HG03060 (cell line): ENCODE measurements at regions not wholly inside any gene's neighbourhood (a gene's known extent, or its start where the extent isn't known, plus 50 kb on each side); places are given as distances from the start of the nearest gene placed in this dataset.
"Not testable (repeated sequence)": the region's sequence is repeated elsewhere in the genome, so short reads cannot be mapped to it uniquely, and the experiment has no call there.

Source experiments
- ATAC-seq: cut with Tn5 transposase; IDR thresholded peaks from one replicate; pipeline ENCODE4 v1.9.1; 2021; ENCODE audit warnings: low read depth, moderate number of reproducible peaks; ENCODE audit not compliant: unreplicated experiment

DNA sequence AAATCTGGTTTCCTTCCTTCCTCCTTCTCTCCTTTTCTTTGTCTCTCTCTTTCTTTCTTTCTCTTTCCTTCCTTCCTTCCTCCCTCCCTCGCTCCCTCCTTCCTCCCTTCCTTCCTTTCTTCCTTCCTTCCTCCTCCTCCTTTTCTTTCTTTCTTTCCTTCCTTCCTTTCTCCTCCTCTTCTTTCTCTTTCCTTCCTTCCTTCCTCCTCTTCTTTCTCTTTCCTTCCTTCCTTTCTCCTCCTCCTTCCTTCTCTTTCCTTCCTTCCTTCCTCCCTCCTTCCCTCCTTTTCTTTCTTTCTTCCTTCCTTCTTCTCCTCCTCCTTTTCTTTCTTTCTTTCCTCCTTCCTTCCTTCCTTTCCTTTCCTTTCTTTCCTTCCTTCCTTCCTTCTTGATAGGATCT lies 61.2 kb downstream of the VIP start:
- ATAC-seq: no peak

DNA sequence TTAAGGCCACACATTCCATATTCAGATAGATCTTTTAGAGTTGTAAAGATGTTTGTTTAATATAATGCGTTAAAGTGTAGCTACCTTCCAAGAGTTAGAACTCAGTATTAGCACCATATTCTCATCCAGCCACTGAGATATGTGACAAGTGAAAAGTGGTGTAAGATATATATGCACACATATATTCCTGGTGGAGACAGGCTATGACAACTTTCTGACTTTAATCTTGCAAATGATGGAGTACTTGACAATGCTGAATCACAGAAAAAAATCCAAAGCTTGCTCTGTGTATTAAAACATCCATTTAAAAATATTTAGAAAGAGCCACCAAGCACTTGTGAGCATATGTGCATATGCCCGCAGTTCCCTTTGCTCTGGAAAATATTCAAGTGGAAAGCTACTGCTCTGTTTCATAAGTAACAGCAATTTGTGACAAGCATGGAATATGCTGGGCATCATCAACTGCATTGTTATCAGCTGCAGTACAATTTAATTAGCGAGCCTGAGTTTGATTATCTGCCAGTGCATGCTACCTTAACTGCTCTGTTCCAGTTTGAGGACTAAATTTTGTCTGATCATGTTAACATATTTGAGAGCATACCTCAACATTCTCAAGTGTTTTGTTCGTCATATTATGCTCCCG lies 64.8 kb downstream of the VIP start:
- no peak for ATAC-seq

DNA sequence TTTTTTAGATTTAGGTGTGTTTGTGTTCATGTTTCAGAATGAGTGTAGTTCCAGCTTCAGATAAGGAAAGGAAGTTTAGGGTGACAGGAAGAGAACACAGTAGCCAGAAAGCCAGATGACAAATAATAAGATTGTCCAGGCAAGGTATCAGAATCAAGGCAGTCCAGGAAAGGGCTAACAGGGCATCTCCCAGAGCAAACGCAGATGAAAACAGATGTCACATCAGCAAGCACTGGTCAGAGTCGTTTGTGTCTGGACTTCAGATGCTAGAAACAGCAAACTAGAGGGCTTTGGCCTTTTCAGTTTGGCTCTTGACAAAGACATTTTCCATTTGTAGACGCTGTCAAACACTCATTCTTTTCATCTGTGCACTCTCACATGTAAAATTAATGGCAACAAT lies 65.5 kb downstream of the VIP start:
- no peak for ATAC-seq

DNA sequence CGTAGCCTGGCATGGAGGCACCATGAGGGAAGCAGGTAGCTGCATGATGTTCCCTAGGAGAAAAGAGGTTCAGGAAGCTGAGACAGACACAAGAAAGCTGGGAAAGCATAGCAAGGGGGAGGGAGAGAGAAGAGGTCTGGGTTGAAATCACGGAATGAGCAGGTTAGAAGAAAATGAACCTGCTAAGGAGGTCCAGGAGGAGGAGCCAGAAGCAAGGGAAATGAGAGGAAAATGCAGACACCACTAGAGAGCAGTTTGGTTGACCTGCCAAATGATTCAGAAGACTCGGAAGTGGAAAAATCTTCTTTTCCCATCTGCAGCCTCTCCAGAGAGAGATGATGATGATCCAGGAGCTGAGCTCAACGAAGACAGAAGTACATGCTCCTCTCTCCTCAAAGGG lies 70.9 kb downstream of the VIP start:
- no peak for ATAC-seq

DNA sequence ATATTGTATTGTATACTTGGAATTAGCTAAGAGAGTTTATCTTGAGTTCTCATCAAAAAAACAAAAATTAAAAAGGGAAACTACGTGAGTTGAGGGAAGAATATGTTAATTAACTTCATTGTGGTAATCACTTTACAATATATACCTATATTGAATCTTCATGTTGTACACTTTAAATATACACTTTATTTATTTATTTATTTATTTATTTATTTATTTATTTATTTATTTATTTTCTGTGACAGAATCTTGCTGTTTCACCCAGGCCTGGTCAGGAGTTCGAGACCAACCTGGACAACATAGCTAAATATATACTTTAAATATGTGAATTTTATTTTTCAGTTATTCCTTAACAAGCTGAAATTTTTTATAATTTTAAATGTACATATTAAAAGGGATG lies 74.1 kb downstream of the VIP start:
- no peak for ATAC-seq

DNA sequence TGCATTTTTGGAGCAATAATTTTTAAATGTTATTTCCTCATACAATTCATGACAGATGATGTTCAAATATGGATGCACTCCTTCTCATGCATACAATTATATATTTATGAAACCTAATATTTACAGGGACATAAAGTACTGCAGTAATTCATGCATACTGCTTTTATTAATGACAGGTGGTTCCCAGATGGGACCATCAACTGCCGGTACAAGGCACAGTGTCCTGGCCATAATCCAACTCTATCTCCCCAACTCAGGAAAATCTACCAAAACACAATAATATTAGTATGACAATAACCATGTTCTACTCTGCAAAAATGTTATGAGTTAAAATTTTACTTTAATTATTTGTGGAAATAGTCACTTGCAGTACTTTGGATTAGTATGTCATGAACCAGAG lies 77.8 kb downstream of the VIP start:
- no peak for ATAC-seq

DNA sequence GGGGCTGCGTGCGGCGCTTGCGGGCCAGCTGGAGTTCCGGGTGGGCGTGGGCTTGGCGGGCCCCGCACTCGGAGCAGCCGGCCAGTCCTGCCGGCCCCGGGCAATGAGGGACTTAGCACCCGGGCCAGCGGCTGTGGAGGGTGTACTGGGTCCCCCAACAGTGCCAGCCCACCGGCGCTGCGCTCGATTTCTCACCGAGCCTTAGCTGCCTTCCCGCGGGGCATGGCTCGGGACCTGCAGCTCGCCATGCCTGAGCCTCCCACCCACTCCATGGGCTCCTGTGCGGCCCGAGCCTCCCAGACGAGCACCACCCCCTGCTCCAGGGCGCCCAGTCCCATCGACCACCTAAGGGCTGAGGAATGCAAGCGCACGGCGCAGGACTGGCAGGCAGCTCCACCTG lies 83.8 kb downstream of the VIP start:
- ATAC-seq: not testable (repeated sequence)

DNA sequence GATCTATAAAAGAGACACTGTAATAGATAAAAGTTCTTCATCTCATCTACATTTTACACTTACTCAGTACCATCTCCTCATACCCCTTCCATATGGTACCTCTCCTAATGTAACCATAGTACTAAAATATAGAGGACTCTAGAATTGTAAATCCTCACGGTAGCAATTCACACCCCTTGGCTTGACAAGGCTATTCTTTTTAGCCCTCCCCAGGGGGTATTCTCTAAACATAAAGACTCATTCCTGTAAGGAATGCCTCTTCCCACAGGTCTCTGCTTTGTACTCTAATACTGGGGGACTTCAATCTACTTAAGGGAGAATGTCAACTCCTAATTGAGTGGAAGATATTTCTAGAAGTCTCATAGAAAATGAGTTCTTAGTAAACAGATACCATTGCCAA lies 85.9 kb downstream of the VIP start:
- no peak for ATAC-seq

DNA sequence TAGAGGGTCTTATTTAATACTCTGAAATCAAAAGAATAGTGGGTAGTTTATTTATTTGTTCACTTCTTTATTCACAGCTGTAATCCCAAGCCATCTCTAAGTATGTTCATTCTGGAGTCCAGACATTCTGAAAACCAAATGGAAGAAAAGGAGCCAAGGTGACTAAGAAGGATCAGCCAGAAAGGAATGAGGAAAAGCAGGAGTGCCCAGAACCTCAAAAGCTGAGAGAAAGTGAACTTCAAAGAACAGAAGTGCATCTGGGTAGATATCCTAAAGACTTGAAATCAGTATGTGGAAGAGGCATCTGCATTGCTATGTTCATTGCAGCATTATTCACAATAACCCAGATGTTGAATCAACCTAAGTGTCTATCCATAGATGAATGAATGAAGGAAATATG lies 94.8 kb downstream of the VIP start:
- ATAC-seq: no peak

DNA sequence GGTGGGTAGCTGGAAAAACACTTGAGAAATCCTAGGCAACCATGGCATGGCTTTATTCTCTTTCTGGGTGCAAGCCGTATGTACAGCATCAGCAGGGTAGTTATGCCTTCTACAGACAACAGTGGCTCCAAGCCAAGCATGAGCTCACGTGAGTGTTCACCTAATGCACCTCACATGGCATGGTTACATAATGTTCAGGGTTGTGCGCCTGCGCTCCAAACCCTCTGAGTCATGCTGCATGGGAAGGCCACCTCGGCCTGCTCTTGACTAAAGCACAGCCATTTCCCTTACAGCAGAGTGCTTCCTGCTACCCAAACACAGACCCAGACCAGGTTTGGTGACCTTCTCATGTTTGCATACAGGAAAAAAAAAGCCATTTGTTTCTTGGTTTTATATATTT lies 96.2 kb downstream of the VIP start:
- no peak for ATAC-seq

DNA sequence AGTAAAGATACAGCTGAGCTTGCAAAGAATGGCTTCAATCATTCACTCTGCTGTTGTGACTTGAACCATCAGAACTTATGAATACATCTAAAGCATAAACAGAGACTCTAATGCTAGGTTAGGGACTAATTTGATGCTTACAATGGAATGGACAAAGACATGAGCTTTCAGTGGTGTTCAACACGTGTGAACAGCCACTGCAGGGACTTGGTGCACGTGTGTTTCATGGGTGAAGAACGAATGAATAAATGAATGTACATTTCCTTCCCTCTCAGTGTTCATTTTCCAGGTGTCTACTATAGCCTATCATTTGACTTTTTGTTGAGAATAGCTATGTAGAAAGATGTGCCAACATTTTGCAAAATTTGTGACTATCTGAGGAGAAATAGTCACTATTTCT lies 98.3 kb downstream of the VIP start:
- no peak for ATAC-seq

DNA sequence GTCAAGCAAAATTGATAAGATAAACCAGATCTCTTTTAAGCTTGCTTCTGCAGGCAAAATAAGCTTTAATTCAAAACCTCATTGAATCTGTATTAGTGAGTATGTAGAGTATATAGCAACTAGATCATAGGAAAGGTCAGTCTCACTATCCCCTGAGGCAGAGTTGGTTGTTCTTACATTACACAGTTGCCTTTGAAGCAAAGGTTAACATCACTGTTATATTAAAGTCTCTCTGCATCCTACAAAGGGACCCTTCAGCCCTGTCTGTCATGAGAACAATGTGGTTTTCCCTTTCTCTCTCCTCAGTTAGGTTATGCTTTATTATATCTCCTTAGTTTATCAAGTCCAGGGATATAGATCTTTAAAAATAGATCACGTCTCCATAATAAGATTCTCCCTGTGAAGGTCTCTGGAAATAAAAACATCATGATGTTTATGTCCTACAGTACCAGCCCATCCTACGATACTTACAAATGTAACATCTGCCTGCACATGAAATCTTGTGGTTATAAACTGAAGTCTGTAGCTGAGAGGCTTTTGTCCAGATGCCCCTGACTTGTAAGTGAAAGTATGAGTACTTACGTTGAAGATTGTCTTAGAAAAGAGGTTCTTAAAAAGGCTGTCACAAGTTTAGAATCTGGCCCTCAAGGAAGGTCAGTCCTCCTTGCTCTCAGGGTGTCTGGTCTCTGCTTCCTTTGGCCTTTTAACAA lies 103.6 kb downstream of the VIP start:
- no peak for ATAC-seq

DNA sequence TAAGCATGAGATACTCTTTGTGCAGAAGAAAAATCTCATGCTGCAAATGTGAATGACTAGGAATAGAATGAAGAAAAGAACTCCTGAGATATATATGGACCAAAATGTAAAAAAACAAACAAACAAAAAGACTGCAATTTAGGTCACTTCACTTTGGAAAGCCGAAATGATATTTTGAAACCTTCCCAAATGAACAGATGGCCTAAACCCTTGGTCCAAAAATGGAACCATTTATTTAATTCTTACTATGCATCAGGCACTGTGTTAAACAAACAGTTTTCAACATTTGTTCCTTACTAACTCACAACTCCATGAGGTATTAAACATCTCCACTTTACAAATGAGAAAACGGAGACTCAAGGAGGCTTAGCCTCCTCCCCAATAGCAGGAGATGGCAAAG lies 107.5 kb downstream of the VIP start:
- ATAC-seq: no peak

DNA sequence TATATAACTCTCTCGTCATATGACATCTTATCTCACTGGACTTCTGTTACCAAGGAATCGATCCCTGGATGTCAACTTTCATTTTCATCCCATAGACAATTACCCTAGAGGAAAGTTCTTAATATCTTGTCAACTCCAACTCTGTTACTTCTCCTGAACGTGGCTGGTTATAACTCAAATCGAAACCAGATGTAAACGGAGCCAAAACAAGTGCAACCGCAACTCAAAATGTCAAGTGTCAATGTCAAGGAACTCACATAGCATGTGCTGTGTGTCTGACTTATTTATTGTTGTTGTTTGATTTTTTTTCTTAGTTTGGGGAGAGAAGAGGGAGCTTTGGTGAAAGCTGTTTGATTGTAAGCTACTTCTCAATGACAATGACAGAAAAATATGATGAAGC lies 108.6 kb downstream of the VIP start:
- no peak for ATAC-seq

DNA sequence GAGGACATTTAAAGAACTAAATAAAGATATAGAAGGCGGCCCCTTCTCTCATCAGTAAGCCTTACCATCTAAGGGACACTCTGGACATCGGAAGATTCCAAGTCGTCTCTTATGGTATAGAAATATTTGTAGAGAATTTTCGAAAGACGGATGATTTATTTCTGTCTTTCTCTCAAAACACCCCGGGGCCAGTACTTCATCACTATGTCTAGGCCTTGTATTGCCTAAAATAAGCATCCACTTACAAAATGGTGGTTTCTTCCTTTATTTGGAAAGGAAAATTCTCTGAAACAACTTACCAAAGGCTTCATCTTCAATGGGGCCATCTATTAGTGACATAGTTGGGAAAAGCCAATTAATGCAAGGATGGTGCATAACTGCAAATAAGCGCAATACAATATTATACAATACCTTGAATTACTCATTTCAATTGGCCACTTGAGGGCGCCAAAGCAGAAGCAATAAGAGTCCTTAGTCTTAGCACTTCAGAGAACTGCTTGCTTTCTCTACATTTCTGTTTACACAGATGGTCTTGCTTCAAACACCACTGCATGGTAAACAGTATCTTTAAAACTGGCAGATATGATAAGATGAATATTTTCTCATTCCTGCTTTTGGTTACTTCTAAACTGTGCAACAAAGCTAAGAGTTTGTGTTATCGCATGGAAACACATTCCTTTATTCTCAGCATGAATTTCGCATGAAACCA lies 113.2 kb downstream of the VIP start:
- peak; percentile 96 for ATAC-seq

DNA sequence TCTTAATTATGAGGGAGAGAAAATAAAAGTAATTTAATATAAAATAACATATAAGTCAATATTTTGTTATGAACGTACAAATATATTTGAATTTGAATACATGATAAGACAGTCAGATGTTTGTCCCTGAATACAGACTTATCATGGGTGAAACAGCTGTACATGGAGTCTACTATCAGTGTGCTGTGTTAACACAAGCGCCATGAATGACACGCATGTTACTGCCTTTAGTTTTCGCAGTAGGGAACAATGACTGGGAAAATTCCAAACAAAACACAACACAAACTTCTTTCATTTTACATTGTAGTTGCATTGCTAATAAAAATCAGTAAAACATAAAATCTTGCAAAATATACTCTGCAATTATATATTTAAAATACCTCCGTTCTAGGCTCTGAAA lies 108.6 kb downstream of the FBXO5 start:
- no peak for ATAC-seq

DNA sequence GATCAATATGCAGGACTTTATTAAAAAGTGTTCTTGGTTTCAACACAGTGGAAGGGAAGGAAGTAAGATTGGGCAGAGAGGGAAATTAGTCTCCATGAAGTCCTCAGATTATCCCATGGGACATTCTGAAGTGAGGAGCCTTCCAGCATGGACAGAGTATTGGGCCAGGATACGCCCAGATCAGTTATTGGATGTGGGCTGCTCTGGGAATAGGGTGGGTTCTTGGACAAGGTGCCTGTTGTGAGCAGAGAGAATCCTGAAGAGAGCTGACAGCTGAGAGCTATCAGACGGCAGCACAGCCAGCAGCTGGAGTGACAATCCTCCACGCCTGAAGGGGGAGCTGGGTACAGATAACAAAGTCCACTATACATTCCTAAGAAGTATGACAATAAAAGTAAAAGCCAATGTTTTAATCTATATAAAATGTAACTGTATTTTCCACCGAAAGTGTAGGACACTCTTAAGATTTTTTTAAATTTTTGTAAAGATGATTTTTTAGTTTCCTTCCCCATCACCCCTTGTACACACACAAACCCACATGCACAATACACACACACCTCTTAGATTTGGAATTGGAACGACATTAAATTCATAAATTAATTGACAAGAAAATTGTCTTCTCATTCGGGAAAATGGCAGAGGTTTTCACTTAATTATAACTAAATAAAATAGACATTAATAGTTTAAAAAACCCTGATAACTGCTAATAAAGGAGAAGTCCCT lies 107.8 kb downstream of the FBXO5 start:
- ATAC-seq: no peak

DNA sequence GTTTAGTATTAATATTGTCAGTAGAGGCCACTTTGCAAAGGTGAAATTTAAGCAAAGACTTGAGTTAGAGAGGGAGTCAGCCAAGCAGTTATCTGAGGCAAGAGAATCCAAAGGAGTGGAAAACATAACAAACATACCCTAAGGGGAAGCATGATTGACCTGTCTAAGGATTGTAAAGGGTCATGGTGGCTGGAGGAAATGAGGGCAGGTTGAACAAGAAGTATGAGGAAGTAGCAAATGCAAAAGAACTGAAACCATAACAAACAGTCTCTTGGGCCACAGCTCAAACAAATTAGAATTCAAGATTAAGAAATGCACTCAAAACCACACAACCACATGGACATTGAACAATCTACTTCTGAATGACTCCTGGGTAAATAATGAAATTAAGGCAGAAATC lies 103.2 kb downstream of the FBXO5 start:
- no peak for ATAC-seq

DNA sequence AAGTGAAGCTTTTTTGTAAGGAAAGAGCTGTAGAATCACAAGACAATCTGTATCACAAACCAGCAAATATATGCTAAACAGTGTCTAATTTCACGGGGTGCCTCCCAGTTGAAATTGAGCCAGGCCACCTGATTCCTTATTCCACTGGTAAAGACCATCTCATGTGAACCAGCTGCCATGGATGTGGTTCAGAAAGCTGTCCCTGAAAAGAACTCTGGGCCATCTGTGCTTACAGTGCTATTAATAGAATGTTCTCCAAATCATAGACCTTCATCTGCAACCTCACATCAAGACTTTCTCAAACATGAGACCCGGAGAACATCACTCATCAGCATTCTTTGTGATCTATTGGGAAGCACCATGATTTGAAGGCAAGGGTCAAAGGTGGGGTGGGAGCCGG lies 89.7 kb downstream of the FBXO5 start:
- no peak for ATAC-seq

DNA sequence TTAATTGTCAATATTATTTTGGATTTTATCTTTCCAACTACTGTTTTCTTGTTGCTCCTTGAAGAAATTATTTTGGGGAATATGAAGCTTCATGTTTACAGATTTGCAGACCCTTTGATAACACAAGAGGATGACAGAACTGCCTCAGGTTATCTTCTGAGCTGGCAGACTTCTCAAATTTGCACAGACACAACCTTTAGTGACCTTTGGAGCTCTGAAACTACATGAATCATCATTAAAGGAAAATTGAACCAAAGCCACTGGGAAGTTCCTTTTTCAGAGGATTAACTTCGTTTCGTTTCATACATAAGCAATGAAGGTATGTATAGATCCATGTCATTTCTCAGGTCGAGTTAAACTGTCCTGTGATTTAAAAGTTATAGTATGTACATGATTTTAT lies 85.9 kb downstream of the FBXO5 start:
- ATAC-seq: no peak

DNA sequence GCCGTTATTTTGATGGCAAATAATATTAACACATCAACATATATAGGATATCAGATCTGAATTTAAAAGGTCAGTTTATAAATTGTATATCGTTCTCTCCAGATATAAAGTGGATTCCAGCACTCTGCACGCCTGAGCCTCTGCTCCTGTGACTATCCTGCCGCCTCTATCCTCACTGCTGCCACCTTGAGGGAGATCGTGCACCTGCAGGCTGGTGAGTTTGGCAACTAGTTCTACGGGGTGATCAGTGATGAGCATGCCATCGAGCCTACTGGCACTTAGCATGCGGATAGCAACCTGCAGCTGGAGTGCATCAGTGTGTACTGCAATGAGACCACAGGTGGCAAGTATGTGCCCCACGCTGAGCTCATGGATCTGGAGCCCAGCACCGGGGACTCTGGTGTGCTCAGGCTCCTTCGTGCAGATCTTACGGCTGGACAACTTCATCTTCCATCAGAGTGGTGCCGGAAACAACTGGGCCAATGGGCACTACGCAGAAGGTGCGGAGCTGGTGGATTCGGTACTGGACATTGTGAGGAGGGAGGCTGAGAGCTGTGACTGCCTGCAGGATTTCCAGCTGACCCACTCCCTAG lies 84.9 kb downstream of the FBXO5 start:
- ATAC-seq: peak; percentile 98
